ENCODE measurements at regions not wholly inside any gene's neighbourhood (a gene's known extent, or its start where the extent isn't known, plus 50 kb on each side); places are given as distances from the start of the nearest gene placed in this dataset.
A peak's percentile ranks its signal among the peaks of the same experiment; 100 is the strongest.

DNA sequence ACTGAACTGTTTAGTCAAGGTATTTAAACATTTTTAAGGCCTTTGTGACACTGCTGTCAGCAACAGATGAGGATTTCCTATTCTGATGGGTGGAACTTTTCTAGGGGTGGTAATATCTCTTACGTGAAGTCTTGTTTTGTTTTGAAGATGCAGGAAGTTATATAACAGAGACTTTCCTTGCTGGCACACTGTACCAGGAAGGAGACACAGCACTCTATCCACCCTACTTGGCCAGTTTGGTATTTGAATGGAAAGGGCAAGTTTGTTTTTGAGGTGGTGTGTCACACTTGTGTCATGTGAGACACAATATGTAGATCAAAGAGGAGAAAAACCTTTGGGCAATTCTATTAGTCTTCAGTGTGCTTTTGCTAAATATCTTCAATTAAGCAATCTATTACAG is 51.6 kb upstream of the SRP54 start:
- DNase-seq, result peak; percentile 29 to 65 (median 32)

GRCh38 chr14:34930591-34931091 is 52.2 kb upstream of the SRP54 start:
- peak; percentile 33 to 83 (median 41) for DNase-seq

DNA sequence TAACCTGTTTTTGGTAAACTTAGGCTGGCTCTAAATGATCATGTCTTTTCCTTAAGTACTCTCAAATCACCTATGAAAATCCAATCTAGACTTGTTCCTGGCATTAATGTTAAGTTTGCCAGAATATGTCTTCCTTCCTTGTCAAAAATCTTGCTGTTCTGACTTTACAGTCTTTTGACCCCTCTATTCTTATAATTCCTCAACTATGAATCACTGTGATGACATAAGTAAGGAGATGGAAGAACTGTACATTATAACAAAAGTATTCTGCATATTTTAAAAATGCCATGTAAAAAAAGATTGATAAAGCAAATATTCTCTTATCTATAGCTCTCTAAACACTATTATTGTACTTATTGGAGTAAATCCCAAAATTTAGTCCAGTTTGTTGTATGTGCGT is 51.4 kb upstream of the BAZ1A start:
- no peak for DNase-seq

All from suppressor macrophage treated with lipopolysaccharide for 1 hour (primary cell).